HFF-Myc (cell line): ENCODE measurements at regions not wholly inside any gene's neighbourhood (a gene's known extent, or its start where the extent isn't known, plus 50 kb on each side); places are given as distances from the start of the nearest gene placed in this dataset.

ENCODE experiments used
- DNase-seq: peaks from one replicate; pipeline ENCODE4 v3.0.0-alpha.2; 2011; ENCODE audit warnings: low read depth; ENCODE audit errors: extremely low read depth
- H3K4me3 ChIP-seq: replicated peaks from 2 replicates; pipeline ENCODE4 v1.5.1; 2011; ENCODE audit warnings: low read depth, mild to moderate bottlenecking, control low read depth, low read length
- TF ChIP-seq, protein P1 (sequence below): IDR thresholded peaks from 2 replicates; pipeline ENCODE4 v1.5.1; 2012; ENCODE audit warnings: mild to moderate bottlenecking, low read depth, low read length, control low read depth; ENCODE audit errors: missing control alignments

DNA sequence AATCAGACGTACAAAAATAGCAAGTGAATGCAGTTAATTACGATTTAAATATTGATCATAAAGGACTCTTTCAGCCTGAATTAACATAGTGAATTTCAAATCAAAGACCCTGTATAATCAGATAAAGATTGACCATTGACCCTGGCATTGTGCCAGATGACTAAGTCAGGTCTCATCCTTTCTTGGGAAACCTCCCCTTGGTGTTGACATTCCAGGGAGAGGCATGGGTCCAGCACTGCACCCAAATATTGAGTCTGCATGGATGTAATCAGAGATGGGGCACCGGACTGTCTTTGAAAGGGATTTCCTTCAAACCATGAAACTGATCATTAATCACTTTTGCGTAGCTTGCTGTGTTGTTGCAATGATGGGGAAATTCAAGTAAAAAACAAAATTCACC is 1138.2 kb downstream of the BCL11B start:
- H3K4me3 ChIP-seq, result no peak overlapping the region
- no peak for DNase-seq
- TF ChIP-seq, protein P1, sequence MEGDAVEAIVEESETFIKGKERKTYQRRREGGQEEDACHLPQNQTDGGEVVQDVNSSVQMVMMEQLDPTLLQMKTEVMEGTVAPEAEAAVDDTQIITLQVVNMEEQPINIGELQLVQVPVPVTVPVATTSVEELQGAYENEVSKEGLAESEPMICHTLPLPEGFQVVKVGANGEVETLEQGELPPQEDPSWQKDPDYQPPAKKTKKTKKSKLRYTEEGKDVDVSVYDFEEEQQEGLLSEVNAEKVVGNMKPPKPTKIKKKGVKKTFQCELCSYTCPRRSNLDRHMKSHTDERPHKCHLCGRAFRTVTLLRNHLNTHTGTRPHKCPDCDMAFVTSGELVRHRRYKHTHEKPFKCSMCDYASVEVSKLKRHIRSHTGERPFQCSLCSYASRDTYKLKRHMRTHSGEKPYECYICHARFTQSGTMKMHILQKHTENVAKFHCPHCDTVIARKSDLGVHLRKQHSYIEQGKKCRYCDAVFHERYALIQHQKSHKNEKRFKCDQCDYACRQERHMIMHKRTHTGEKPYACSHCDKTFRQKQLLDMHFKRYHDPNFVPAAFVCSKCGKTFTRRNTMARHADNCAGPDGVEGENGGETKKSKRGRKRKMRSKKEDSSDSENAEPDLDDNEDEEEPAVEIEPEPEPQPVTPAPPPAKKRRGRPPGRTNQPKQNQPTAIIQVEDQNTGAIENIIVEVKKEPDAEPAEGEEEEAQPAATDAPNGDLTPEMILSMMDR, result no peak

DNA sequence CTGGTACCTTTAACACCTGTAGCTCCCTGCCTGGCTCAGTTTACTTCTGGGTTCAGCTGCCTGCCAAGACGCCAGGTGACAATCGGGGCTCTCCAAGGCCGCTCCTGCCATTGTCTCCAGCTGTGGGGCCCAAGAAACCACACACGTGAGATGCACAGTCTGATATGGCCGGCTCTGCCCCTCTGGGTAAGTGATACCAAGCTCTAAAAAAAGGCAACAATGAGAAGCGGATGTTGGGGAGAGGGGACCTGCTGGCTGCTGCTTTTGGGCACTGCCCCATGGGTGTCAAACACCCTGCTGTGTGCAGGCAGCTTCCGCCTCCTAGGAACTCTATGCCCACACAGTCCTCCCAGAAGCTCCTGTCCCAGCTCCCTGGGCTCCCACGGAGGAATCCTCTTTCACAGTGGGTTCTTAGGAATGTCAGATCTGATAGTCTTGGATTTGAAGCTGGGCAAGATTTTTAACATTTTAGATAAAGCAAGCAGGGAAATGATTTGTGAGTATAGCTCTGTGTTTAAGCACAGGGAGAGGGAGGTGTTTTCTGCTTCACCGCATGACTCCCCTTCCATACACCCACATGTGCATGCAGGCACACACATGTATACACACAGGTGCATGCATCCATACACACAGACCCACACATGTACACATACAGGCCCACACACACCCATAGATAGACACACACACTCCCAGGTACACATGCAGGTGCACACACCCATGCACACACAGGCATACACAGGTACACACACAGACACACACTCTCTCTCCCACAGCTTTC is 1135.8 kb downstream of the BCL11B start:
- H3K4me3 ChIP-seq, result no peak overlapping the region
- DNase-seq, result no peak
- TF ChIP-seq, protein P1, result no peak

DNA sequence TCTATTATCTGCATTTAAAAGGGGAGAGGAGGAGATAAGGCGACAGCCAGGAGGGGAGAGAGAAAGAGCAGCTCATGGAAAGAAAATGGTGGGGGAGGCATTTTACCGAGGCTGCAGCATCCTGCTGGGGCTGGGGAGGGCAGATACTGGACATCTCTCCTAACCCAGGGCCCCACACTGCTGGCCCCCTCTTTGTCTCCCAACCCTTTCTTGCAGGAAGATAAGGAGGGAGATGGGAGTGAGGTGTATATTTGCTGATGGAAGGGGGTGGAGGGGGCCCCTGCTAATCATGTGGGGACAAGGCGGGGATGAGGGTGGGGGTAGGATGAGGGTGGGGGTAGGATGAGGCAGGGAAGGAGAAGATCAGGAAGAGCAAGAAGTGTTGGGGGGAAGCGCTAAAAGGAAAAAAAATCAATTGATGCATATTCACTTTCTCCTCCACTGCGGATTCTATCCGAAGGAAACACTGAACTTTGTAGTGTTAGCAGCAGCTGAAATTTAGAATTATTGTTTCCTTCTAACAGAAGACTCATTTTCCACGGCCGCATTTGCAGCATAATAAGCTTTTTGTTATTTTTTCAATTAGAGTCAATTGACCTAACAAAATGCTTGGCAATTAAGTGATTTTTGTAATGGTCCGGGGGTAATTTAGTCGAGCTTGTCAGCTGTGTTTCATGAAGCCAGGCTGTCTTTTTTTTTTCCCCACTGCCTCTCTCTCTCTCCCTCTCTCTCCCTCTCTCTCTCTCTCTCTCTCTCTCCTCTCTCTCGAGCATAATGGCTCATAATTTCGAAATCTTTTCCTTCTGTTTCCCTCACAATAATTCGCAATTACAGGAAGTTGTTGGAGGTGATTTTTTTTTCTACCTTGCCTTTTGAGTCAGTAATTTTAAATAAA is 1134.6 kb downstream of the BCL11B start:
- H3K4me3 ChIP-seq, result no peak overlapping the region
- TF ChIP-seq, protein P1, result no peak
- DNase-seq, result no peak

DNA sequence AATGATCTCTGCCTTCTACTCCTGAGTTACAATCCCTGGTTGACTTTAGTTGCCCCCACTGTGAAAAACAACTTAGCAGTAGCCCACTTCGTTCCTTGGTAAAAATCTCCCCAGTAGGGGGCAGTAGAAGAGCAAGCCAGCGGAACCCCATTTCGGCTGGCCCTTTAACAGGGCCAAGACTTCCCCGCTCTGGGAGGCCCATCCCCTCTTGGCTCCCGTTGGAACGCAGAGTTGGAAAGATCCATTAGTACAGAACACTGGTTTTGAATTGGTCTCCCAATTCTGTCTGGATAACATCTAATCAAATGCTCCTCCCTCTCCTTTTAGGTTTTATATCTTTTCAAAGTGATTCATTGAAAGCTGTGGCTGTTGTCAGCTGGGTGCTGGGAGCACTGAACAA is 1133.3 kb downstream of the BCL11B start:
- no peak overlapping the region for H3K4me3 ChIP-seq
- DNase-seq, result no peak
- TF ChIP-seq, protein P1, result no peak

DNA sequence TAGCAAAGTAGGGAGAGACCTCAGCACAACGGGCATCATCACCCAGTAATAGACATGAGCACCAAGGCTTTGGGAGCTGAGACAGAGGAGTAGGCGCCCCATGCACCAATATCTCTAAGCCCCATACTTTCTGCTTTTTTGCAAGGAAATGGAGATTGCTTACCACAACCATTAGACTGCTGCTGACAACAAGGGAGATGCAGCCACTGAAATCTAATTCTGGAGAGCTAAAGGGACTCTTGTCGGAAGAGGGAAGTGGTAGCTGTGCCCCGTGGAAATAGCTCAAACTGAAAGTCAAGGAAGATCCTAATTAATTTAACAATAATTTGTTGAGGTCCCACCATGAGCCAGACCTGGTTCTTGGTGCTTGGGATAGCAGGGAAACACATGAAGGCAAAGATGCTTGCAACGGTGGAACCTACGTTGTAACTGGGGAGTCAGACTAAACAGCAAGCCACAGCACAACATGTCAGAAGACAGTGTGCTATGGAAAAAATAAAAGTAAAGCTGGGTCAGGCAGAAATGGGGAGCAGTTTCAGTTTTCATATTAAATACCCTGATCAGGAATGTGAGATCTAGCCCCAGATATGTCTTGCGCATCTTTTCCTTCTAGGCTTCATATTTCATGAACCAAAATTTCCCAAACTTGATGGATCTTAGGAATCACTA is 1131.0 kb downstream of the BCL11B start:
- DNase-seq, result no peak
- H3K4me3 ChIP-seq, result no peak overlapping the region
- TF ChIP-seq, protein P1, result no peak

DNA sequence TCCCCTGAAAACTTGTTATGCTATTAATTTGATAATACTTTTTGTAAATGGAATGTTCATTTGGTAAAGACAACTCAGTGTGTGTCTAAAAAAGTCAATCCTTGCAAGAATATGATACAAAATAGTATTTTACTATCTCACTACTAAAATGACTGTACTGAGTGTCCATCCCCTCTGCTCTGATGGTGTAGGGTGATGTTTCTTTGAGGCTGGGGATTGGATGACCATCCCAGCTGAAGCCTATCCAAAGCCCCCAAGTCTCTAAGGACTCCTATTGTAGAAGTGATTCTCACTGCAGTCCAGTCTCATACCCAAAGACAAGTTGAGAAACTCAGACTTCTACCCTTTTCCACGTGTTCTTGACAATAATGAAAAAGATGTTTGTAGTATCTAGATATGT is 1128.4 kb downstream of the BCL11B start:
- no peak overlapping the region for H3K4me3 ChIP-seq
- TF ChIP-seq, protein P1, result no peak
- DNase-seq, result no peak
